Ovary (tissue), 3 donors: ENCODE measurements at regions not wholly inside any gene's neighbourhood (a gene's known extent, or its start where the extent isn't known, plus 50 kb on each side); places are given as distances from the start of the nearest gene placed in this dataset.

Source experiments
- CTCF ChIP-seq, 3 donors: fragments of 450-650 bp in 2 of 3; fragments of 200-600 bp in 1 of 3; IDR thresholded peaks; one replicate each; pipeline versions ENCODE4 v1.5.1 to v1.8.0; 2016 to 2022; ENCODE audit warnings: antibody characterized with exemption in 3 of 3, mild to moderate bottlenecking in 1 of 3
- EP300 ChIP-seq: sonication (generic); formaldehyde crosslinking; IDR thresholded peaks from one replicate; pipeline ENCODE4 v1.6.1; 2017; ENCODE audit warnings: antibody characterized with exemption
- donor health status: DM: no; HTN: no; CAD: no.

DNA sequence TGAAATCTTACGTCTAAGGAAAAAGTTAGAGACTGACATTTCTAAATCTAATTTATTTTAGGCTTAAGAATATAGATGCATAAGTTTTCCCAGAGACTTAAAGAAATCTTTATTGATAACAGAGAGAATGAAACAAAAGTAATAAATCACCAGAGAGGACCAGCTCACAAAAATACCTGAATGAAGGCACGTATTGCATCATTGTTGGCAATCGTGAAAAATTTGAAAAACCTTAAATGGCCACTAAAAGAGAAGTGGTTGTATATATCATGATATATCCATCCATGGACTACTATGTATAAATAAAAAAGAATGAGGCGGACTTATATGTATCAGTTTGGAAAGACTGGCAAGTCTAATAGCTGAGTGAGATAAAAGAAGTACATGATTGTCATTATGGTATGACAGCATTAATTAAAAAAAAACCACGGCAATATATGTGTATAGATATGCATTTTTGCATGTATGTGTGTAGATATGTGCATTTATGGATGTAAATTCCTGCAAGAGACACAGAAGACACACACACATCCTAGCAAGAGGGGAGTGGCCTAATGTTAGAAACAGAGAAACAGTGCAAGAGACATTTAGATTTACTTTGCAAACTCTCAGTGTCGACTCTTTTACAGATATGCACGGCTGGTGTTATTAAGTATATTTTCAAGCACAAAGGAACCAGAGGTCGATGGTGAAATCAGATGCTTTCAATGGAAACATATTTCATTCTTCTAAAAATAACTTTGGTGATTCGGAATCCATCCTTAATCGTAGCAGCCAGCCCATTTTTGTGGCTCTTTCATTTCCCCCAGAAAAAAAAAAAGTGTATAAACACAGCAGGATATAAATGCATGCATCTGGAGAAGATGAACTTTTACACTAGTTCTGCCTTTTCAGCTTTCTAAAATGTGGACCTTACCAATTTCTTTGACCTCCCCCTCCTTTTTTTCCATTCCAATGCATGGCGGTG, 156.1 kb upstream of the SALL4 start:
- TF ChIP-seq CTCF (IDR thresholded peaks at IDR 0.05) (no peak), EP300 (no peak)
